Mesothelial cell of epicardium (in vitro differentiated cells): ENCODE measurements at regions not wholly inside any gene's neighbourhood (a gene's known extent, or its start where the extent isn't known, plus 50 kb on each side); places are given as distances from the start of the nearest gene placed in this dataset.

Experiments
- DNase-seq, 2 experiments: peaks; one replicate each; pipeline ENCODE4 v3.0.0; 2021; ENCODE audit warnings: low spot score in 2 of 2; ENCODE audit not compliant: unreplicated experiment in 2 of 2
- H3K27ac Mint-ChIP-seq: 2 replicates; pipeline ENCODE4 v1.8.0; 2021; ENCODE audit warnings: mixed read lengths
- H3K27me3 Mint-ChIP-seq: 2 replicates; pipeline ENCODE4 v1.8.0; 2021; ENCODE audit warnings: low read depth, mixed read lengths
- H3K36me3 Mint-ChIP-seq: 2 replicates; pipeline ENCODE4 v1.8.0; 2021; ENCODE audit warnings: mixed read lengths
- H3K4me1 Mint-ChIP-seq: 2 replicates; pipeline ENCODE4 v1.8.0; 2021; ENCODE audit warnings: mixed read lengths
- H3K4me3 Mint-ChIP-seq: 2 replicates; pipeline ENCODE4 v1.8.0; 2021; ENCODE audit warnings: mild to moderate bottlenecking, moderate library complexity, mixed read lengths
- H3K9me3 Mint-ChIP-seq: 2 replicates; pipeline ENCODE4 v1.8.0; 2021; ENCODE audit warnings: mixed read lengths
- TF ChIP-seq, protein P1 (sequence below): fragments of 200-600 bp; sonication (generic); IDR thresholded peaks from one replicate; pipeline ENCODE4 v1.5.0; 2021; ENCODE audit warnings: antibody characterized with exemption; ENCODE audit not compliant: unreplicated experiment

DNA sequence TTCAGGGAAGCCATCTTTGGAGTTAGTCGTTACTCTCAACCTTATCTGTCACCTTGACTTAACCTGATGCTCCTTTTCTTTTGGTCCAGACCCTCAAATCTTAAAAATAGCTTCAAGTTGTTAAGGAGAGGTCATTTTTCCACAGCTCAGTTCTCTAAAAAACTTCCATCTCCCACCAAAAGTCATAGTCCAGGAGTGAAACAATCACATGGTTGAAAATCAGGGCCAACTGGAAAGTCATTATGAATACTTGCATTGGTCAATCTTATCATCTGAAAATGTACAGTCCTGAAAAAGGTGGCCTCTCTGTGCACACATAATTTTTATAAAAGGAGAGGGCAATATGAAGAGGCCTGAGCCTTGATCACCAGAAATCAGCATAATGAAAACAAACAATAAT, 195.7 kb downstream of the BCAS1 start:
- no peak for DNase-seq
- TF ChIP-seq, protein P1, sequence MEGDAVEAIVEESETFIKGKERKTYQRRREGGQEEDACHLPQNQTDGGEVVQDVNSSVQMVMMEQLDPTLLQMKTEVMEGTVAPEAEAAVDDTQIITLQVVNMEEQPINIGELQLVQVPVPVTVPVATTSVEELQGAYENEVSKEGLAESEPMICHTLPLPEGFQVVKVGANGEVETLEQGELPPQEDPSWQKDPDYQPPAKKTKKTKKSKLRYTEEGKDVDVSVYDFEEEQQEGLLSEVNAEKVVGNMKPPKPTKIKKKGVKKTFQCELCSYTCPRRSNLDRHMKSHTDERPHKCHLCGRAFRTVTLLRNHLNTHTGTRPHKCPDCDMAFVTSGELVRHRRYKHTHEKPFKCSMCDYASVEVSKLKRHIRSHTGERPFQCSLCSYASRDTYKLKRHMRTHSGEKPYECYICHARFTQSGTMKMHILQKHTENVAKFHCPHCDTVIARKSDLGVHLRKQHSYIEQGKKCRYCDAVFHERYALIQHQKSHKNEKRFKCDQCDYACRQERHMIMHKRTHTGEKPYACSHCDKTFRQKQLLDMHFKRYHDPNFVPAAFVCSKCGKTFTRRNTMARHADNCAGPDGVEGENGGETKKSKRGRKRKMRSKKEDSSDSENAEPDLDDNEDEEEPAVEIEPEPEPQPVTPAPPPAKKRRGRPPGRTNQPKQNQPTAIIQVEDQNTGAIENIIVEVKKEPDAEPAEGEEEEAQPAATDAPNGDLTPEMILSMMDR, result no peak
- H3K36me3 Mint-ChIP-seq, result no peaks in the 10 kb centered on the region
- H3K27me3 Mint-ChIP-seq, result no peaks in the 10 kb centered on the region
- H3K9me3 Mint-ChIP-seq, result no peaks in the 10 kb centered on the region
- H3K4me1 Mint-ChIP-seq, result peaks cover 26% of the 10 kb centered on the region
- H3K27ac Mint-ChIP-seq, result no peak overlapping the region
- H3K4me3 Mint-ChIP-seq, result no peak overlapping the region

DNA sequence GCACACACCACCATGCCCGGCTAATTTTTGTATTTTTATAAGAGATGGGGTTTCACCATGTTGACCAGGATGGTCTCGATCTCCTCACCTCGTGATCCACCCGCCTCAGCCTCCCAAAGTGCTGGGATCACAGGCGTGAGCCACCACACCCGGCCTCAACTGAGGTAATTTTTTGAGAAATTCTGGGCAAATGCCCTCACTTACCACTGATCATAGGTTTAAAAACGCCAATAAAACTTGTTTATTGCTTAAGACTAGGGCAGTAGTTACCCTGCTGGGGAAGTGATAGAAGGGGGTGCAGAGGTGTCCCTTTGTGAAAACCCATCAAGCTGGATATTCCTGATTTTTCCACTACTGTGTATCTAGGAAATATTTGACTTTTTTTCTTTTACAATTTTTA, 196.3 kb downstream of the BCAS1 start:
- no peak for DNase-seq
- Mint-ChIP-seq H3K36me3 (no peaks in the 10 kb centered on the region), H3K4me1 (peaks cover 29% of the 10 kb centered on the region), H3K9me3 (no peaks in the 10 kb centered on the region), H3K4me3 (no peak overlapping the region), H3K27me3 (no peaks in the 10 kb centered on the region), H3K27ac (no peak overlapping the region)
- TF ChIP-seq, protein P1, result no peak

- Mint-ChIP-seq H3K9me3 (no peaks in the 10 kb centered on the region), H3K27me3 (no peaks in the 10 kb centered on the region), H3K4me1 (peaks cover 29% of the 10 kb centered on the region), H3K4me3 (no peak overlapping the region), H3K36me3 (no peaks in the 10 kb centered on the region), H3K27ac (no peak overlapping the region)
- DNase-seq, result no peak
- TF ChIP-seq, protein P1, result no peak
Observed at GRCh38 chr20:53873230-53873604, 197.2 kb downstream of the BCAS1 start.

DNA sequence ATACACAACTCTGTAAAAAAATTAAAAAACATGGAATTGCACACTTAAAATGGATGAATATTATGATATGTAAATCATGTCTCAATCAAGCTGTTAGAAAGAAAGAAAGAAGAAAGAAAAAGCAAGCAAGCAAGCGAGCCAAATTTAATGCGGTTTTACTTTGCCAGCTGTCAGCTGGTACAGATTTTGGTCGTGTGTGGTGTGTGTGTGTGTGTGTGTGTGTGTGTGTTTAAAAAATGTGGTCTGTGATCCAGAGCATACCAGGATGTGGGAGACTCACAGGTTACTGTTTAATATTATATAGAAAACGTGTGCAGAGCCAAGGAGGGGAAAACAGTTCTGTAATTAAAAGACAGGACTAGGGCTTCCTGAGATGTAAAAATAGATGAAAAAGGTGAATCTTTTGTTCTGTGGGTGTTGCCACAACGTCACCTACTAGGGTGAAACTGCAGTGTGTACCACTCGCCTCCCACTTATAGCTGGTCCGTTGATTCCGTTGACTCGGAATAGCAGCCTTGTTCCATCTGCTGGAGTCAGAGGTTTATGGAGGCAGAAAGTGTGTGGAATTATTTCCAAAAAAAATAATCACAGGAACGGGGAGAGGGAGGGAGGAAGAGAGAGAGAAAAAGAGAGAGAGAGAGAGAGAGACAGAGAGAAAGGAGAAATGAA, 197.7 kb downstream of the BCAS1 start:
- Mint-ChIP-seq H3K36me3 (no peaks in the 10 kb centered on the region), H3K27me3 (no peaks in the 10 kb centered on the region), H3K4me3 (no peak overlapping the region), H3K4me1 (peaks cover 34% of the 10 kb centered on the region), H3K9me3 (no peaks in the 10 kb centered on the region), H3K27ac (peak overlapping the region; percentile 72)
- TF ChIP-seq, protein P1, result no peak
- DNase-seq, result no peak

- Mint-ChIP-seq H3K4me1 (peaks cover 39% of the 10 kb centered on the region), H3K27ac (peak overlapping the region; percentile 72)
Observed at GRCh38 chr20:53872081-53872541, 198.3 kb downstream of the BCAS1 start.

More at GRCh38 chr20:53872081-53872541, 198.3 kb downstream of the BCAS1 start:
- TF ChIP-seq, protein P1, result no peak
- no peak for DNase-seq
- H3K36me3 Mint-ChIP-seq, result no peaks in the 10 kb centered on the region
- no peaks in the 10 kb centered on the region for H3K27me3 Mint-ChIP-seq
- H3K4me3 Mint-ChIP-seq, result no peak overlapping the region
- H3K9me3 Mint-ChIP-seq, result no peaks in the 10 kb centered on the region
